ENCODE measurements at regions not wholly inside any gene's neighbourhood (a gene's known extent, or its start where the extent isn't known, plus 50 kb on each side); places are given as distances from the start of the nearest gene placed in this dataset.
A peak's percentile ranks its signal among the peaks of the same experiment; 100 is the strongest.

DNA sequence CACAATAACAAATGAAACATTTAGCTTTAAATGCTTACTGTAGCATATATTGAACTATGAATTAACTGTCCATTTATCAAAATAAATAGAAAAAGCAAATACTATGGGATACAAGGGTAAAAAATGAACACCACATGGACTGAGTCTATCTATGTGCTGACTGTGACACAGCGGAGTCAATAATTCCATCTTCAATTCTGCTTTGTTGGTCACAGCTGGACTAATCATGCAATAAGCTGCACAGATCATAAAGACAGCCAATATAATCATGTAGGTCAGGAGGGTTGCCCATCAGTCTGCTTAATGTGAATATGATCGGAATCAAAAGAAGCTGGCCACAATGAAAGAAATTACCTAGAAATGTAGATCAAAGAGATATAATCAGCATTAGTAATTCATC is 95.7 kb upstream of the FAM47A start:
- DNase-seq: no peak

DNA sequence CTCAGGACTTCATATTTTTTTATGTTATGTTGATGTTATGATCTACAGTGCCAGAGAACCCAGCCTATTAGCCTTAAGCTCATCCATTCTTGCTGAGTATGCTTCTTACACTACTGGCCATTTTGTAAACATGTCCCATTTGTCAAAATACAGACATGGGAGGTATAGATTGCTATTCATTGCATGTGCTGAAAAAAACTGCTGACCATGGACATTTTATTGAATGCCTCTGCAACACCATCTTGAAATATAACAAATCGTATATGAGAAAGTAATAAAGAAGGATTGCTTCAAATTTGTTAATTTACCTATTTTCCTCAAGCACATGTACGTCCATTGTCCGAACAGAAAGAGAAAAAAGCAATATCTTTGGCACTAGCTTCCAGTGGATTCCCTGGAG is 91.5 kb upstream of the FAM47A start:
- DNase-seq: no peak

DNA sequence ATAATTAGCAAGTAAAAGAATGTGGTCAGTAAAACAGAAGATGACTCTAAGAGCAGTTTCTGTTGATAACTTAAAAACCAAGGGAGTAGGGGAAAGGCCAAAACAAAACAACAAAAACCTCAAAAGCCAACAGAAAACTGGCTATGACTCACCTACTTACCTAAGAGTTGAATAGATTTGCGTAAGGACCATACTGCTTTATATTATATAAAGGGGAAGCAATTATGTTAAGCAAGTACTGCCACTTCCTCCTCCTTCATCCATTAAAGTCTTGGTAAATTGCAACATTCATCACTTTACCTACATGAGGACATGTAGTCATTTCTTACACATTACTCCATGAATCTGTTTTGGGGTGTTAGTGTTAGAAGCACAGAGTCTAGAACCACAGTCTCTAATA is 85.9 kb upstream of the FAM47A start:
- DNase-seq: no peak

DNA sequence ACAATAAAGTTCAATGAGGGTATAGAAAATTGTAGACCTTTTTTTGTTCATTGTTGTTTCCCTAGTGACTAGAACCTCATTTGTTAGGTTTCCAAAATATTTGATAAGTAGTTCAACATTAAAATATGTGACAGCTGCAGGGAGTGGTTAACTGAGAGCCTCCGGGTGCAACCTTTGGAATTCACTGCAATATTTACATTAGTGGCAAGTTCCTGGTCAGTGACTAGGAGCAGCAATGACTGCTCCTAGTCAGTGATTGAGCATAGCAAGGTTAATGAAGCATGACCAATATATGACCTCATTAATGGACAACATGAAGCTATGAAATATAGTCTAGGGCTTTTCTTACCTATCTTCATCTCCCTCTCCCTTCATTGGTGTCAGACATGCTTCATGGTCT is 65.8 kb upstream of the FAM47A start:
- peak; percentile 45 for DNase-seq
